H1 (cell line): ENCODE measurements at regions not wholly inside any gene's neighbourhood (a gene's known extent, or its start where the extent isn't known, plus 50 kb on each side); places are given as distances from the start of the nearest gene placed in this dataset.
"Not testable (repeated sequence)": the region's sequence is repeated elsewhere in the genome, so short reads cannot be mapped to it uniquely, and the experiment has no call there.

Experiments
- ATF2 ChIP-seq: IDR thresholded peaks from 2 replicates; pipeline ENCODE4 v1.6.1; 2012; ENCODE audit warnings: low read length, inconsistent platforms
- CEBPB ChIP-seq: IDR thresholded peaks from 2 replicates; pipeline ENCODE4 v1.6.1; 2012; ENCODE audit warnings: low read depth, low read length
- CTCF ChIP-seq, 3 experiments: IDR thresholded peaks; 1 replicate in 2 of 3; 2 replicates in 1 of 3; pipeline versions ENCODE4 v1.5.1 to v1.6.1; 2011; ENCODE audit warnings: low read length in 3 of 3, mild to moderate bottlenecking in 3 of 3, inconsistent platforms in 2 of 3, low read depth in 1 of 3, moderate library complexity in 1 of 3; ENCODE audit not compliant: insufficient read depth in 1 of 3; ENCODE audit errors: control extremely low read depth in 1 of 3
- EP300 ChIP-seq, 2 experiments: IDR thresholded peaks; 1 replicate in 1 of 2; 2 replicates in 1 of 2; pipeline ENCODE4 v1.6.1; 2011 to 2012; ENCODE audit warnings: low read depth in 2 of 2, low read length in 2 of 2, mild to moderate bottlenecking in 2 of 2, borderline replicate concordance in 1 of 2, inconsistent platforms in 1 of 2, moderate library complexity in 1 of 2
- EZH2 ChIP-seq: fragments of 200-600 bp; sonication (generic); IDR thresholded peaks from 2 replicates; pipeline ENCODE4 v1.7.1; 2012; ENCODE audit warnings: low read depth, mild to moderate bottlenecking, moderate library complexity, low read length, inconsistent platforms; ENCODE audit not compliant: severe bottlenecking
- POLR2A ChIP-seq, 2 experiments: IDR thresholded peaks; 1 replicate in 1 of 2; 2 replicates in 1 of 2; pipeline ENCODE4 v1.6.1; 2011; ENCODE audit warnings: low read depth in 2 of 2, low read length in 2 of 2, mild to moderate bottlenecking in 2 of 2; ENCODE audit errors: control extremely low read depth in 1 of 2
- RBBP5 ChIP-seq: IDR thresholded peaks from 2 replicates; pipeline ENCODE4 v1.7.1; 2012; ENCODE audit warnings: low read depth, mild to moderate bottlenecking, inconsistent platforms, low read length, moderate library complexity, borderline replicate concordance
- TAF1 ChIP-seq: IDR thresholded peaks from 2 replicates; pipeline ENCODE4 v1.6.1; 2011; ENCODE audit warnings: mild to moderate bottlenecking, low read depth, low read length
- TCF12 ChIP-seq: IDR thresholded peaks from 2 replicates; pipeline ENCODE4 v1.6.1; 2011; ENCODE audit warnings: low read depth, mild to moderate bottlenecking, low read length
- YY1 ChIP-seq: IDR thresholded peaks from 2 replicates; pipeline ENCODE4 v1.6.1; 2011; ENCODE audit warnings: low read depth, mild to moderate bottlenecking, low read length

DNA sequence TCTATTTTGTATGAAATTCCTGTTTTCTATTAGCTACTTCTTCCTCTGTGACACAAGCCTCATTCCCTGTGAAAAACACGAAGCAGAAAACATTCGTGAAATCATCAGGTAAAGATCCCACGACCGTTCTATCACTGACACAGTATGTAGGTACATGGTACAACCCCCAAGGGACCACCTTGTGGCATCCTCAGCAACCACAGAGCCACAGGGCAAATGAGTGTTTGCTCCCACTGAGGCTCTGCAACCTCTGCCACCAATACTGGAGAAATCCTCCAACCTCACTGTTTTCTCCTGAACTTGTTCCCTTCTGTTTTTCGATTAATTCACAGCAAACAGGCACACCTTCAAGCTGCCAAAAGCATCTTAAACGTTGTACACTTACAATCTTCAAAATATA lies 83.7 kb upstream of the FBXO28 start:
- not testable (repeated sequence) for TF ChIP-seq CTCF (IDR thresholded peaks at IDR 0.05; ENCODE audit: control extremely low read depth in 1 of 3, insufficient read depth in 1 of 3, low read depth in 1 of 3, low read length in 3 of 3); TCF12; CEBPB; YY1; TAF1; POLR2A (IDR thresholded peaks at IDR 0.05; ENCODE audit: control extremely low read depth in 1 of 2, low read depth in 2 of 2, low read length in 2 of 2); RBBP5; ATF2; EZH2; EP300 (IDR thresholded peaks at IDR 0.05; ENCODE audit: borderline replicate concordance in 1 of 2, low read depth in 2 of 2, low read length in 2 of 2)
